Gastroesophageal sphincter (tissue), 4 donors: ENCODE measurements at regions not wholly inside any gene's neighbourhood (a gene's known extent, or its start where the extent isn't known, plus 50 kb on each side); places are given as distances from the start of the nearest gene placed in this dataset.

Experiments used
- ATAC-seq: fragments of 150-250 bp; one replicate; pipeline ENCODE4 v1.9.1; 2016; ENCODE audit warnings: mild to moderate bottlenecking, moderate library complexity
- H3K27ac ChIP-seq, 4 donors: fragments of 200-600 bp; sonication (generic) in 3 of 4; 1 replicate in 3 of 4; 2 replicates in 1 of 4; pipeline ENCODE4 v1.5.1; 2016 to 2019
- H3K27me3 ChIP-seq: fragments of 200-600 bp; sonication (generic); one replicate; pipeline ENCODE4 v1.5.1; 2019
- H3K36me3 ChIP-seq, 2 donors: fragments of 200-600 bp; sonication (generic); one replicate each; pipeline ENCODE4 v1.5.1; 2019; ENCODE audit warnings: control low read depth in 1 of 2
- H3K4me1 ChIP-seq, 3 donors: fragments of 200-600 bp; sonication (generic); 1 replicate in 2 of 3; 2 replicates in 1 of 3; pipeline ENCODE4 v1.5.1; 2016 to 2019; ENCODE audit warnings: control low read depth in 2 of 3
- H3K4me3 ChIP-seq, 2 donors: fragments of 200-600 bp; sonication (generic); one replicate each; pipeline ENCODE4 v1.5.1; 2019; ENCODE audit warnings: mild to moderate bottlenecking in 1 of 2, moderate library complexity in 1 of 2
- H3K9me3 ChIP-seq, 3 donors: fragments of 200-600 bp; sonication (generic); one replicate each; pipeline ENCODE4 v1.5.1; 2017 to 2019; ENCODE audit warnings: control low read depth in 2 of 3
- CTCF ChIP-seq, 4 experiments: fragments of 200-600 bp in 2 of 4; fragments of 450-650 bp in 2 of 4; sonication (generic) in 1 of 4; IDR thresholded peaks; one replicate each; pipeline ENCODE4 v1.5.1; 2017 to 2019; ENCODE audit warnings: antibody characterized with exemption in 4 of 4, mild to moderate bottlenecking in 2 of 4, moderate library complexity in 2 of 4
- EP300 ChIP-seq: sonication (generic); formaldehyde crosslinking; IDR thresholded peaks from one replicate; pipeline ENCODE4 v1.6.1; 2017; ENCODE audit warnings: antibody characterized with exemption, mild to moderate bottlenecking
- POLR2A ChIP-seq, 2 donors: fragments of 450-650 bp; IDR thresholded peaks; one replicate each; pipeline ENCODE4 v1.6.1; 2017; ENCODE audit warnings: antibody characterized with exemption in 2 of 2, mild to moderate bottlenecking in 2 of 2, moderate library complexity in 1 of 2
- POLR2AphosphoS5 ChIP-seq: sonication (generic); formaldehyde crosslinking; IDR thresholded peaks from one replicate; pipeline ENCODE4 v1.6.1; 2017; ENCODE audit warnings: antibody characterized with exemption
- WGBS, 2 donors: methylation state at CpG; one replicate each; pipeline ENCODE4 v1.1.5; 2018; ENCODE audit warnings: low coverage in 1 of 2; 5-methylcytosine and 5-hydroxymethylcytosine counted together

GRCh38 chr4:164396439-164396838 is 357.5 kb upstream of the SMIM31 start:
- TF ChIP-seq CTCF (IDR thresholded peaks at IDR 0.05) (no peak), POLR2AphosphoS5 (no peak), POLR2A (IDR thresholded peaks at IDR 0.05) (no peak), EP300 (no peak)
- no peaks in the 10 kb centered on the region for H3K9me3 ChIP-seq
- no peak for ATAC-seq
- no peaks in the 10 kb centered on the region for H3K36me3 ChIP-seq
- 42 to 48% methylated on average over 4 of the region's 4 CpGs for WGBS, 2 donors
- H3K27me3 ChIP-seq = no peaks in the 10 kb centered on the region
- no peaks in the 10 kb centered on the region for H3K4me1 ChIP-seq
- H3K27ac ChIP-seq = no peak overlapping the region
- no peak overlapping the region for H3K4me3 ChIP-seq

GRCh38 chr4:164402554-164402953 is 351.4 kb upstream of the SMIM31 start:
- no peak for TF ChIP-seq CTCF (IDR thresholded peaks at IDR 0.05)
- no peak for TF ChIP-seq EP300
- TF ChIP-seq POLR2A (IDR thresholded peaks at IDR 0.05) = no peak
- TF ChIP-seq POLR2AphosphoS5 = no peak

GRCh38 chr4:164405774-164406173 is 348.2 kb upstream of the SMIM31 start:
- TF ChIP-seq POLR2A (IDR thresholded peaks at IDR 0.05) (no peak), EP300 (no peak)
- H3K27ac ChIP-seq = no peak overlapping the region
- no peaks in the 10 kb centered on the region for H3K9me3 ChIP-seq
- H3K27me3 ChIP-seq = no peaks in the 10 kb centered on the region
- H3K4me3 ChIP-seq = no peak overlapping the region
- no peaks in the 10 kb centered on the region for H3K4me1 ChIP-seq
- no peak for ATAC-seq
- H3K36me3 ChIP-seq = no peaks in the 10 kb centered on the region

More at GRCh38 chr4:164402554-164402953, 351.4 kb upstream of the SMIM31 start:
- no peaks in the 10 kb centered on the region for H3K36me3 ChIP-seq
- no peak overlapping the region for H3K4me3 ChIP-seq
- H3K4me1 ChIP-seq = no peaks in the 10 kb centered on the region
- no peaks in the 10 kb centered on the region for H3K27me3 ChIP-seq
- no peak overlapping the region for H3K27ac ChIP-seq
- 7 to 20% methylated on average over 1 of the region's 1 CpG for WGBS, 2 donors
- ATAC-seq = no peak
- no peaks in the 10 kb centered on the region for H3K9me3 ChIP-seq

GRCh38 chr4:164408831-164409230 is 345.1 kb upstream of the SMIM31 start:
- Histone ChIP-seq H3K4me3 (no peak overlapping the region), H3K9me3 (no peaks in the 10 kb centered on the region), H3K4me1 (no peaks in the 10 kb centered on the region), H3K36me3 (no peaks in the 10 kb centered on the region), H3K27ac (no peak overlapping the region), H3K27me3 (no peaks in the 10 kb centered on the region)
- TF ChIP-seq EP300 (no peak), POLR2A (IDR thresholded peaks at IDR 0.05) (no peak), POLR2AphosphoS5 (no peak), CTCF (IDR thresholded peaks at IDR 0.05) (no peak)
- no peak for ATAC-seq
- 92 to 100% methylated on average over 1 of the region's 1 CpG for WGBS, 2 donors

GRCh38 chr4:164410401-164410800 is 343.5 kb upstream of the SMIM31 start:
- ATAC-seq = no peak

More at GRCh38 chr4:164410401-164410800, 343.5 kb upstream of the SMIM31 start:
- H3K36me3 ChIP-seq = no peaks in the 10 kb centered on the region
- H3K4me1 ChIP-seq = no peaks in the 10 kb centered on the region
- no peak overlapping the region for H3K27ac ChIP-seq
- TF ChIP-seq POLR2A (IDR thresholded peaks at IDR 0.05) (no peak), CTCF (IDR thresholded peaks at IDR 0.05) (no peak), EP300 (no peak), POLR2AphosphoS5 (no peak)
- WGBS, 2 donors = 58 to 65% methylated on average over 4 of the region's 4 CpGs
- no peaks in the 10 kb centered on the region for H3K9me3 ChIP-seq
- H3K27me3 ChIP-seq = no peaks in the 10 kb centered on the region
- H3K4me3 ChIP-seq = no peak overlapping the region
